H9 (cell line): ENCODE measurements at regions not wholly inside any gene's neighbourhood (a gene's known extent, or its start where the extent isn't known, plus 50 kb on each side); places are given as distances from the start of the nearest gene placed in this dataset.

Source experiments
- DNase-seq: peaks from one replicate; pipeline ENCODE4 v3.0.0-alpha.2; 2017
- H2AFZ ChIP-seq: one replicate; pipeline ENCODE4 v1.6.1; 2013; ENCODE audit warnings: mild to moderate bottlenecking, low read length, control low read depth, moderate library complexity
- H2AK5ac ChIP-seq: 2 replicates; pipeline ENCODE4 v1.6.1; 2013; ENCODE audit warnings: low read length, control low read depth, mixed read lengths; ENCODE audit not compliant: insufficient read length
- H2BK120ac ChIP-seq: one replicate; pipeline ENCODE4 v1.6.1; 2013; ENCODE audit warnings: low read depth, mild to moderate bottlenecking, low read length, control low read depth, inconsistent platforms; ENCODE audit not compliant: poor library complexity, severe bottlenecking
- H2BK12ac ChIP-seq: 2 replicates; pipeline ENCODE4 v1.6.1; 2013; ENCODE audit warnings: low read length, control low read depth, mixed read lengths, low read depth; ENCODE audit not compliant: insufficient read length
- H2BK15ac ChIP-seq: 2 replicates; pipeline ENCODE4 v1.6.1; 2013; ENCODE audit warnings: low read depth, low read length, control low read depth
- H2BK20ac ChIP-seq: one replicate; pipeline ENCODE4 v1.6.1; 2013; ENCODE audit warnings: low read depth, mild to moderate bottlenecking, low read length, control low read depth, inconsistent platforms; ENCODE audit not compliant: poor library complexity, severe bottlenecking
- H2BK5ac ChIP-seq: 2 replicates; pipeline ENCODE4 v1.6.1; 2013; ENCODE audit warnings: low read length, control low read depth, mixed read lengths; ENCODE audit not compliant: insufficient read length
- H3K14ac ChIP-seq: 2 replicates; pipeline ENCODE4 v1.6.1; 2013; ENCODE audit warnings: low read length, control low read depth; ENCODE audit not compliant: insufficient read depth
- H3K18ac ChIP-seq: 2 replicates; pipeline ENCODE4 v1.6.1; 2013; ENCODE audit warnings: low read depth, mild to moderate bottlenecking, mixed read lengths, low read length, control low read depth; ENCODE audit not compliant: insufficient read length
- H3K23ac ChIP-seq: 2 replicates; pipeline ENCODE4 v1.6.1; 2013; ENCODE audit warnings: low read length, control low read depth, mixed read lengths, low read depth; ENCODE audit not compliant: insufficient read length
- H3K23me2 ChIP-seq: 2 replicates; pipeline ENCODE4 v1.6.1; 2013; ENCODE audit warnings: low read depth, mild to moderate bottlenecking, mixed read lengths, low read length, control low read depth; ENCODE audit not compliant: insufficient read length, poor library complexity, severe bottlenecking
- H3K27ac ChIP-seq: 2 replicates; pipeline ENCODE4 v1.5.1; 2013; ENCODE audit warnings: low read length, control low read depth, mixed read lengths, low read depth; ENCODE audit not compliant: insufficient read length
- H3K27me3 ChIP-seq: 2 replicates; pipeline ENCODE4 v1.6.1; 2013; ENCODE audit warnings: low read length, control low read depth, inconsistent platforms; ENCODE audit not compliant: insufficient read depth
- H3K4ac ChIP-seq: 2 replicates; pipeline ENCODE4 v1.6.1; 2013; ENCODE audit warnings: low read depth, mild to moderate bottlenecking, control low read depth, inconsistent platforms, low read length, moderate library complexity
- H3K4me1 ChIP-seq: 2 replicates; pipeline ENCODE4 v1.6.1; 2013; ENCODE audit warnings: low read length, control low read depth, inconsistent platforms; ENCODE audit not compliant: insufficient read depth
- H3K4me2 ChIP-seq: 2 replicates; pipeline ENCODE4 v1.6.1; 2013; ENCODE audit warnings: low read length, control low read depth, mixed read lengths; ENCODE audit not compliant: insufficient read length, insufficient read depth
- H3K56ac ChIP-seq: 2 replicates; pipeline ENCODE4 v1.6.1; 2013; ENCODE audit warnings: low read depth, mild to moderate bottlenecking, mixed read lengths, low read length, control low read depth; ENCODE audit not compliant: insufficient read length
- H3K79me1 ChIP-seq: 2 replicates; pipeline ENCODE4 v1.6.1; 2013; ENCODE audit warnings: low read depth, mild to moderate bottlenecking, moderate library complexity, low read length, control low read depth, inconsistent platforms; ENCODE audit not compliant: insufficient read depth, poor library complexity, severe bottlenecking
- H3K79me2 ChIP-seq: 2 replicates; pipeline ENCODE4 v1.6.1; 2013; ENCODE audit warnings: low read length, control low read depth, inconsistent platforms; ENCODE audit not compliant: insufficient read depth
- H3K9ac ChIP-seq: 2 replicates; pipeline ENCODE4 v1.6.1; 2013; ENCODE audit warnings: low read length, control low read depth, mixed read lengths; ENCODE audit not compliant: insufficient read length; ENCODE audit errors: extremely low read depth
- H3K9me3 ChIP-seq: one replicate; pipeline ENCODE4 v1.6.1; 2013; ENCODE audit warnings: low read depth, low read length, inconsistent platforms; ENCODE audit not compliant: control insufficient read depth
- H3T11ph ChIP-seq: one replicate; pipeline ENCODE4 v1.6.1; 2013; ENCODE audit warnings: mild to moderate bottlenecking, low read length, control low read depth, inconsistent platforms
- H4K20me1 ChIP-seq: one replicate; pipeline ENCODE4 v1.6.1; 2013; ENCODE audit not compliant: control insufficient read depth, insufficient read length, insufficient read depth
- H4K5ac ChIP-seq: 2 replicates; pipeline ENCODE4 v1.6.1; 2013; ENCODE audit warnings: low read depth, mild to moderate bottlenecking, mixed read lengths, low read length, control low read depth; ENCODE audit not compliant: insufficient read length
- H4K8ac ChIP-seq: replicated peaks from 2 replicates; pipeline ENCODE4 v1.6.1; 2013; ENCODE audit warnings: low read length, control low read depth, mixed read lengths, low read depth; ENCODE audit not compliant: insufficient read length
- H4K91ac ChIP-seq: 2 replicates; pipeline ENCODE4 v1.6.1; 2013; ENCODE audit warnings: low read depth, mild to moderate bottlenecking, moderate library complexity, mixed read lengths, low read length, control low read depth; ENCODE audit not compliant: insufficient read length
- H3K27ac Mint-ChIP-seq, 3 experiments: 2 replicates in 2 of 3; 3 replicates in 1 of 3; pipeline ENCODE4 v1.8.0; 2020 to 2021; ENCODE audit warnings: mixed read lengths in 3 of 3, mild to moderate bottlenecking in 1 of 3, moderate library complexity in 1 of 3
- H3K27me3 Mint-ChIP-seq: 2 replicates; pipeline ENCODE4 v1.8.0; 2021; ENCODE audit warnings: low read depth, mild to moderate bottlenecking, moderate library complexity, mixed read lengths
- H3K36me3 Mint-ChIP-seq, 3 experiments: 2 replicates in 2 of 3; 3 replicates in 1 of 3; pipeline ENCODE4 v1.8.0; 2020 to 2021; ENCODE audit warnings: low read depth in 3 of 3, mixed read lengths in 3 of 3; ENCODE audit not compliant: insufficient read depth in 1 of 3
- H3K4me1 Mint-ChIP-seq, 2 experiments: 2 replicates each; pipeline ENCODE4 v1.8.0; 2020; ENCODE audit warnings: mixed read lengths in 2 of 2
- H3K4me3 Mint-ChIP-seq, 2 experiments: 2 replicates in 1 of 2; 3 replicates in 1 of 2; pipeline ENCODE4 v1.8.0; 2020 to 2021; ENCODE audit warnings: mild to moderate bottlenecking in 2 of 2, mixed read lengths in 2 of 2, moderate library complexity in 1 of 2
- H3K9me3 Mint-ChIP-seq, 2 experiments: 2 replicates in 1 of 2; 3 replicates in 1 of 2; pipeline ENCODE4 v1.8.0; 2020; ENCODE audit warnings: mild to moderate bottlenecking in 2 of 2, mixed read lengths in 2 of 2, moderate library complexity in 1 of 2
- CTCF ChIP-seq: fragments of 200-600 bp; sonication (generic); conservative IDR thresholded peaks from 3 replicates; pipeline ENCODE4 v1.8.0; 2021; ENCODE audit warnings: antibody characterized with exemption, mild to moderate bottlenecking
- WGBS: extraction: QIAGEN DNeasy Blood & Tissue Kit; methylation state at CpG from one replicate; pipeline ENCODE4 v1.1.7; 2013; ENCODE audit warnings: missing lambda C conversion rate, low lambda C conversion rate, mixed read lengths; ENCODE audit not compliant: insufficient read length; ENCODE audit errors: extremely low coverage; 5-methylcytosine and 5-hydroxymethylcytosine counted together

DNA sequence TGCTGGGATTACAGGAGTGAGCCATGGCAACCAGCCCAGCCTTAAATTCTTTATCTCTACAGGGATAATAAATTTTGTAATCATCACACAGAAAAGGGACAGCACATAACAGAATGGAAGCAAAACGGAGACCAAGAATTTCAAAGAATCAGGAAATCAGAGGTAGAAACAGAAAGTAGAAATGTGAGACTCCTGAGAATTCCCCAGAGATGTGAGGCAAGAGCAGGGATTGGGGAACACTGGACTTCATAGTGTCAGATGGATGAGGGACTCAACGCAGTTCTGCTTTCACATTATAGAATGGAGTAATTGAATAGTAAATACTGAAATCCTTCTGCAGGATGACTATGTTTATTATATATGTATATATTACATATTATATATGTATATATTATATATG, 52.5 kb upstream of the MPP7 start:
- no peaks in the 10 kb centered on the region; a peak in 1 of 5 replicates for H3K9me3 Mint-ChIP-seq
- H3K14ac ChIP-seq = no peak overlapping the region
- H3K79me1 ChIP-seq = no peaks in the 10 kb centered on the region
- H4K20me1 ChIP-seq = no peaks in the 10 kb centered on the region
- DNase-seq = no peak
- no CpG with 5 or more reads among the region's 2 CpGs for whole genome bisulfite sequencing
- H4K5ac ChIP-seq = no peak overlapping the region
- H3K27ac ChIP-seq = no peak overlapping the region
- H2BK120ac ChIP-seq = no peak overlapping the region
- no peak overlapping the region for H3K4me3 Mint-ChIP-seq
- no peak overlapping the region for H2BK20ac ChIP-seq
- no peak overlapping the region for H2BK12ac ChIP-seq
- H3K9me3 ChIP-seq = no peaks in the 10 kb centered on the region
- H3K56ac ChIP-seq = no peak overlapping the region
- TF ChIP-seq CTCF = no peak
- H2BK5ac ChIP-seq = no peak overlapping the region
- H3K4ac ChIP-seq = no peak overlapping the region
- H3K27me3 Mint-ChIP-seq = no peaks in the 10 kb centered on the region; the same call in 1 of the 2 replicates
- no peaks in the 10 kb centered on the region for H3K36me3 Mint-ChIP-seq
- H2BK15ac ChIP-seq = no peak overlapping the region
- no peak overlapping the region for H2AK5ac ChIP-seq
- H3K18ac ChIP-seq = no peak overlapping the region
- no peak overlapping the region for H4K8ac ChIP-seq
- H2AFZ ChIP-seq = no peak overlapping the region
- no peak overlapping the region for H3K27ac Mint-ChIP-seq
- no peak overlapping the region for H3T11ph ChIP-seq
- H3K79me2 ChIP-seq = no peaks in the 10 kb centered on the region
- H3K4me2 ChIP-seq = no peak overlapping the region
- H3K9ac ChIP-seq = no peak overlapping the region
- H3K4me1 Mint-ChIP-seq = no peaks in the 10 kb centered on the region
- no peak overlapping the region for H3K23ac ChIP-seq
- H3K23me2 ChIP-seq = peaks cover 2% of the 10 kb centered on the region
- H4K91ac ChIP-seq = no peak overlapping the region
- H3K27me3 ChIP-seq = no peaks in the 10 kb centered on the region
- H3K4me1 ChIP-seq = no peaks in the 10 kb centered on the region
